ENCODE measurements at regions not wholly inside any gene's neighbourhood (a gene's known extent, or its start where the extent isn't known, plus 50 kb on each side); places are given as distances from the start of the nearest gene placed in this dataset.

DNA sequence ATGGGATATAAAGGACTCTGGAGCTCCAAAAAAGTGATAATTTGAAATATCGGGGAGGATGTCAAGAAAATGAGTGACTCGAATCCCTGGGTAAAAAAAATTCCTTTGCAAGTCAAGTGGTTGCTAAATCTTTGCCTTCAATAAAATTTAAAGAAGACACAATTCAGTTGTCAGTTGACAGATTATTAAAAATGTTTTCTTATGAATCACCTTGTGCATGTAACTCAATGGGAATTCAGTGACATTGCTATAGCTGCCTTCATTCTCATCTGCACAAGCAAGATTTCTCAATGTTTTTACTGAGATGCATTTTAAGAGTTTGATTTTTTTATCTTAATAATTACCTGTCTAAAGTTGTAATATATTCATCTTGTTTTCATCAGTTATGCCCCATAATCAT is 264.0 kb upstream of the IL12A start:
- TF ChIP-seq, protein P1, sequence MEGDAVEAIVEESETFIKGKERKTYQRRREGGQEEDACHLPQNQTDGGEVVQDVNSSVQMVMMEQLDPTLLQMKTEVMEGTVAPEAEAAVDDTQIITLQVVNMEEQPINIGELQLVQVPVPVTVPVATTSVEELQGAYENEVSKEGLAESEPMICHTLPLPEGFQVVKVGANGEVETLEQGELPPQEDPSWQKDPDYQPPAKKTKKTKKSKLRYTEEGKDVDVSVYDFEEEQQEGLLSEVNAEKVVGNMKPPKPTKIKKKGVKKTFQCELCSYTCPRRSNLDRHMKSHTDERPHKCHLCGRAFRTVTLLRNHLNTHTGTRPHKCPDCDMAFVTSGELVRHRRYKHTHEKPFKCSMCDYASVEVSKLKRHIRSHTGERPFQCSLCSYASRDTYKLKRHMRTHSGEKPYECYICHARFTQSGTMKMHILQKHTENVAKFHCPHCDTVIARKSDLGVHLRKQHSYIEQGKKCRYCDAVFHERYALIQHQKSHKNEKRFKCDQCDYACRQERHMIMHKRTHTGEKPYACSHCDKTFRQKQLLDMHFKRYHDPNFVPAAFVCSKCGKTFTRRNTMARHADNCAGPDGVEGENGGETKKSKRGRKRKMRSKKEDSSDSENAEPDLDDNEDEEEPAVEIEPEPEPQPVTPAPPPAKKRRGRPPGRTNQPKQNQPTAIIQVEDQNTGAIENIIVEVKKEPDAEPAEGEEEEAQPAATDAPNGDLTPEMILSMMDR (conservative IDR thresholded peaks at IDR 0.05 in 1 of 2, IDR thresholded peaks at IDR 0.05 in 1 of 2; ENCODE audit: low read depth in 1 of 2, low read length in 2 of 2): no peak
- no peak for TF ChIP-seq EZH2 (IDR thresholded peaks at IDR 0.05; ENCODE audit: low read length, missing control alignments)
